ENCODE measurements at regions not wholly inside any gene's neighbourhood (a gene's known extent, or its start where the extent isn't known, plus 50 kb on each side); places are given as distances from the start of the nearest gene placed in this dataset.

GRCh38 chr7:16212032-16212431, 209.3 kb downstream of the CRPPA start:
- TF ChIP-seq CTCF (IDR thresholded peaks at IDR 0.05), result no peak
- no peak for TF ChIP-seq POLR2A (IDR thresholded peaks at IDR 0.05)
- TF ChIP-seq POLR2AphosphoS5 (IDR thresholded peaks at IDR 0.05), result no peak

Measured in prostate gland (tissue), 2 donors.